WTC11 (cell line): ENCODE measurements at regions not wholly inside any gene's neighbourhood (a gene's known extent, or its start where the extent isn't known, plus 50 kb on each side); places are given as distances from the start of the nearest gene placed in this dataset.

Experiments used
- ATF6 ChIP-seq: sonication (generic); formaldehyde crosslinking; IDR thresholded peaks from 2 replicates; pipeline ENCODE4 v1.8.1; 2023; ENCODE audit warnings: mild to moderate bottlenecking, missing genetic modification reagents
- CREM ChIP-seq: sonication (generic); formaldehyde crosslinking; IDR thresholded peaks from 2 replicates; pipeline ENCODE4 v1.8.1; 2022; ENCODE audit warnings: mild to moderate bottlenecking, missing genetic modification reagents, moderate library complexity
- CTCF ChIP-seq: fragments of 200-600 bp; IDR thresholded peaks from 2 replicates; pipeline ENCODE4 v1.8.0; 2022; ENCODE audit warnings: antibody characterized with exemption
- ELF4 ChIP-seq: sonication (generic); formaldehyde crosslinking; IDR thresholded peaks from 2 replicates; pipeline ENCODE4 v1.8.1; 2022; ENCODE audit warnings: low read depth, mild to moderate bottlenecking, moderate library complexity, missing genetic modification reagents
- EMX1 ChIP-seq: fragments of 250-450 bp; sonication (Bioruptor Pico); IDR thresholded peaks from 2 replicates; pipeline ENCODE4 v1.8.0; 2021; ENCODE audit warnings: mild to moderate bottlenecking
- ETV6 ChIP-seq: sonication (generic); formaldehyde crosslinking; IDR thresholded peaks from 2 replicates; pipeline ENCODE4 v1.8.1; 2022; ENCODE audit warnings: mild to moderate bottlenecking, missing genetic modification reagents
- FOXP1 ChIP-seq: sonication (generic); formaldehyde crosslinking; IDR thresholded peaks from 2 replicates; pipeline ENCODE4 v1.8.0; 2022; ENCODE audit warnings: missing genetic modification reagents, mild to moderate bottlenecking, moderate library complexity, borderline replicate concordance
- JUN ChIP-seq: sonication (generic); formaldehyde crosslinking; IDR thresholded peaks from 2 replicates; pipeline ENCODE4 v1.8.0; 2023; ENCODE audit warnings: mild to moderate bottlenecking, missing genetic modification reagents
- TCF7 ChIP-seq: sonication (generic); formaldehyde crosslinking; IDR thresholded peaks from 2 replicates; pipeline ENCODE4 v1.8.0; 2022; ENCODE audit warnings: mild to moderate bottlenecking, low read depth, missing genetic modification reagents, moderate library complexity
- USF1 ChIP-seq: sonication (generic); formaldehyde crosslinking; IDR thresholded peaks from 2 replicates; pipeline ENCODE4 v1.8.0; 2022; ENCODE audit warnings: mild to moderate bottlenecking, missing genetic modification reagents
- TF ChIP-seq, protein P1 (sequence below): sonication (generic); formaldehyde crosslinking; IDR thresholded peaks from 2 replicates; pipeline ENCODE4 v1.8.1; 2023; ENCODE audit warnings: mild to moderate bottlenecking, moderate library complexity, missing genetic modification reagents

- TF ChIP-seq CTCF (no peak), USF1 (CRISPR knock-in tag) (no peak), ELF4 (CRISPR knock-in tag) (no peak), ETV6 (no peak), JUN (CRISPR knock-in tag) (no peak), EMX1 (CRISPR knock-in tag) (no peak), ATF6 (no peak), CREM (no peak), TCF7 (CRISPR knock-in tag) (no peak), FOXP1 (CRISPR knock-in tag) (no peak)
- TF ChIP-seq, protein P1, sequence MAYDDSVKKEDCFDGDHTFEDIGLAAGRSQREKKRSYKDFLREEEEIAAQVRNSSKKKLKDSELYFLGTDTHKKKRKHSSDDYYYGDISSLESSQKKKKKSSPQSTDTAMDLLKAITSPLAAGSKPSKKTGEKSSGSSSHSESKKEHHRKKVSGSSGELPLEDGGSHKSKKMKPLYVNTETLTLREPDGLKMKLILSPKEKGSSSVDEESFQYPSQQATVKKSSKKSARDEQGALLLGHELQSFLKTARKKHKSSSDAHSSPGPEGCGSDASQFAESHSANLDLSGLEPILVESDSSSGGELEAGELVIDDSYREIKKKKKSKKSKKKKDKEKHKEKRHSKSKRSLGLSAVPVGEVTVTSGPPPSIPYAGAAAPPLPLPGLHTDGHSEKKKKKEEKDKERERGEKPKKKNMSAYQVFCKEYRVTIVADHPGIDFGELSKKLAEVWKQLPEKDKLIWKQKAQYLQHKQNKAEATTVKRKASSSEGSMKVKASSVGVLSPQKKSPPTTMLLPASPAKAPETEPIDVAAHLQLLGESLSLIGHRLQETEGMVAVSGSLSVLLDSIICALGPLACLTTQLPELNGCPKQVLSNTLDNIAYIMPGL (CRISPR knock-in tag): no peak
Measured at GRCh38 chr2:145076085-145076484, 556.2 kb upstream of the ZEB2 start.
